GM12892 (cell line): ENCODE measurements at regions not wholly inside any gene's neighbourhood (a gene's known extent, or its start where the extent isn't known, plus 50 kb on each side); places are given as distances from the start of the nearest gene placed in this dataset.

Experiments
- POLR2A ChIP-seq: IDR thresholded peaks from 2 replicates; pipeline ENCODE4 v1.6.1; 2011; ENCODE audit warnings: low read depth, low read length, control low read depth
- POLR2AphosphoS5 ChIP-seq: IDR thresholded peaks from 2 replicates; pipeline ENCODE4 v1.6.1; 2011; ENCODE audit warnings: low read depth, low read length, control low read depth

DNA sequence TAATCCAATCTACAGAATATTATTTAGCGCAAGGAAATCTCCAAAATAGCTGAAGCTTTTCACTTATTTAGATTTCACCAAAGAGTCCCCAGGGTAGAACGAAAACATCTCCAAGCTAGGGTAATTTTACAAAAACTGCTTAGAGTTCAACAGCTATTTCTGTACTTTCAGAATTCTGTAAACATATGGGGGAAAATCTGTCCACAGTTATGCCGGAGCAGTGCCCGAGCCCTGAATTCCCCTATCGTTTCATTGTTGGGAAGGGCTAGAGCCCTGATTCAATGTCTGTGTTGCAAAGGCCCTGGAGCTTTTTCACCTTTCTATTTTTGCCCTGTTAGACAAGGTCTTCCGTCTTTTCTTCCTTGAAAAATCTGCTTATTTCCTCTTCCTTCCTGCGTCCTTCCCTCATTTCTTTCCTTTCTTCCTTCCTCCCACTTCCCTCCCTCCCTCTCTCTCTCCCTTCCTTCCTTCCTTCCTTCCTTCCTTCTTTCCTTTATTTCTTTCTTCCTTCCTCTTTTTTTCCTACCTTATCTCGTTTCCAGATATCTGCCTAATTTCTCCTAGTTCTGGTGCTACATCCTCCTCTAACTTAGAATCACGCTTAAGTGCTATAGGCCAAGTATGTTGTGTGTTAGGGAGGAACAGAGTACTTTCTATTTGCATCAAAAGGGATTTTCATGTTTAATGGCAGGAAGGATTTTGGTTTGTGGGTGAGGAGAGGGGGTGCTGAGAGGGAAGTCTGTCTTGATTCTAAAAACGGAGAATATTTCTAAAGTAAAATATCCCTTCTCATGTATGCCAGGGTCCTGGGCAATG lies 122.5 kb upstream of the BMP2 start:
- TF ChIP-seq POLR2A (no peak), POLR2AphosphoS5 (no peak)
